CD4-positive, alpha-beta T cell (primary cell): ENCODE measurements at regions not wholly inside any gene's neighbourhood (a gene's known extent, or its start where the extent isn't known, plus 50 kb on each side); places are given as distances from the start of the nearest gene placed in this dataset.

Source experiments
- ATAC-seq: fragments of 200-7000 bp; cut with Tn5 transposase; one replicate; pipeline ENCODE4 v1.10.0; 2022; ENCODE audit warnings: mild to moderate bottlenecking; ENCODE audit not compliant: poor library complexity
- CTCF ChIA-PET: fragments of 350-600 bp; sonication (Branson Sonifier 250); formaldehyde crosslinking; loops from one replicate; lab custom pipeline; 2021; ENCODE audit warnings: antibody characterized with exemption, inconsistent platforms; lab: Charles Lee
- POLR2A ChIA-PET: fragments of 350-600 bp; sonication (Branson Sonifier 250); formaldehyde crosslinking; loops from one replicate; lab custom pipeline; 2021; ENCODE audit warnings: antibody characterized with exemption, inconsistent platforms; lab: Charles Lee
- DNase-seq, 14 experiments: peaks; one replicate each; pipeline ENCODE4 v3.0.0-alpha.2; 2013 to 2020; ENCODE audit warnings: mixed read lengths in 2 of 14
- H3K27ac ChIP-seq, 2 donors: one replicate each; pipeline versions ENCODE4 v1.5.1 to v1.7.0; 2013; ENCODE audit warnings: low read length in 2 of 2, low read depth in 1 of 2, mild to moderate bottlenecking in 1 of 2
- H3K27me3 ChIP-seq, 2 experiments: 1 replicate in 1 of 2; 2 replicates in 1 of 2; pipeline versions ENCODE4 v1.6.1 to v1.7.0; 2013; ENCODE audit warnings: low read length in 2 of 2, control low read depth in 1 of 2, mild to moderate bottlenecking in 1 of 2, moderate library complexity in 1 of 2; ENCODE audit not compliant: insufficient read depth in 2 of 2, control insufficient read depth in 1 of 2
- H3K36me3 ChIP-seq: one replicate; pipeline ENCODE4 v1.6.1; 2013; ENCODE audit warnings: low read length, control low read depth; ENCODE audit not compliant: insufficient read depth
- H3K4me1 ChIP-seq: one replicate; pipeline ENCODE4 v1.6.1; 2013; ENCODE audit warnings: low read length, control low read depth; ENCODE audit not compliant: insufficient read depth
- H3K4me3 ChIP-seq: one replicate; pipeline ENCODE4 v1.5.1; 2013; ENCODE audit warnings: mild to moderate bottlenecking, low read length, moderate library complexity
- H3K9me3 ChIP-seq, 2 experiments: 1 replicate in 1 of 2; 2 replicates in 1 of 2; pipeline versions ENCODE4 v1.6.1 to v1.7.0; 2013; ENCODE audit warnings: low read length in 2 of 2, mild to moderate bottlenecking in 2 of 2, control low read depth in 1 of 2, moderate library complexity in 1 of 2; ENCODE audit not compliant: control insufficient read depth in 1 of 2, insufficient read depth in 1 of 2
- H3K27ac Mint-ChIP-seq: one replicate; pipeline ENCODE4 v1.8.0; 2020; ENCODE audit warnings: mixed read lengths
- H3K27me3 Mint-ChIP-seq: one replicate; pipeline ENCODE4 v1.8.0; 2021; ENCODE audit warnings: mixed read lengths
- H3K36me3 Mint-ChIP-seq: one replicate; pipeline ENCODE4 v1.8.0; 2021; ENCODE audit warnings: low read depth, mixed read lengths
- H3K4me1 Mint-ChIP-seq: one replicate; pipeline ENCODE4 v1.8.0; 2021; ENCODE audit warnings: low read depth, mixed read lengths
- H3K4me3 Mint-ChIP-seq: one replicate; pipeline ENCODE4 v1.8.0; 2020; ENCODE audit warnings: mild to moderate bottlenecking, mixed read lengths
- H3K9me3 Mint-ChIP-seq: one replicate; pipeline ENCODE4 v1.8.0; 2020; ENCODE audit warnings: mixed read lengths
- intact Hi-C, 2 experiments: fragments of 100-400 bp; cut with DNase I in 1 of 2; cut with micrococcal nuclease in 1 of 2; formaldehyde crosslinking; loops; one replicate each; pipeline versions ENCODE4 v1.15.1 to v1.9.0; 2023 to 2025; cut with DNase I, micrococcal nuclease
- TF ChIP-seq, protein P1 (sequence below): fragments of 200-600 bp; IDR thresholded peaks from one replicate; pipeline ENCODE4 v1.8.0; 2022; ENCODE audit warnings: antibody characterized with exemption, mild to moderate bottlenecking

GRCh38 chr4:81648576-81649275, 177.0 kb upstream of the RASGEF1B start:
- Histone ChIP-seq H3K27me3 (no peaks in the 10 kb centered on the region), H3K9me3 (no peaks in the 10 kb centered on the region), H3K36me3 (no peaks in the 10 kb centered on the region), H3K4me1 (peaks cover 4% of the 10 kb centered on the region), H3K4me3 (no peak overlapping the region), H3K27ac (no peak overlapping the region)
- H3K4me3 Mint-ChIP-seq: peak overlapping the region; percentile 3
- H3K36me3 Mint-ChIP-seq: no peaks in the 10 kb centered on the region
- peak overlapping the region; percentile 5 for H3K27ac Mint-ChIP-seq
- CTCF ChIA-PET: interaction anchor here (0.8 to 1.5 kb wide), 2 partner anchors 10 to 181 kb away, joined by 3 to 4 read pairs; no protein-coding TSS in a partner anchor
- ATAC-seq (peak; percentile 96), DNase-seq (peak in 11 of 14 experiments; percentile 4 to 67 (median 24))
- TF ChIP-seq, protein P1, sequence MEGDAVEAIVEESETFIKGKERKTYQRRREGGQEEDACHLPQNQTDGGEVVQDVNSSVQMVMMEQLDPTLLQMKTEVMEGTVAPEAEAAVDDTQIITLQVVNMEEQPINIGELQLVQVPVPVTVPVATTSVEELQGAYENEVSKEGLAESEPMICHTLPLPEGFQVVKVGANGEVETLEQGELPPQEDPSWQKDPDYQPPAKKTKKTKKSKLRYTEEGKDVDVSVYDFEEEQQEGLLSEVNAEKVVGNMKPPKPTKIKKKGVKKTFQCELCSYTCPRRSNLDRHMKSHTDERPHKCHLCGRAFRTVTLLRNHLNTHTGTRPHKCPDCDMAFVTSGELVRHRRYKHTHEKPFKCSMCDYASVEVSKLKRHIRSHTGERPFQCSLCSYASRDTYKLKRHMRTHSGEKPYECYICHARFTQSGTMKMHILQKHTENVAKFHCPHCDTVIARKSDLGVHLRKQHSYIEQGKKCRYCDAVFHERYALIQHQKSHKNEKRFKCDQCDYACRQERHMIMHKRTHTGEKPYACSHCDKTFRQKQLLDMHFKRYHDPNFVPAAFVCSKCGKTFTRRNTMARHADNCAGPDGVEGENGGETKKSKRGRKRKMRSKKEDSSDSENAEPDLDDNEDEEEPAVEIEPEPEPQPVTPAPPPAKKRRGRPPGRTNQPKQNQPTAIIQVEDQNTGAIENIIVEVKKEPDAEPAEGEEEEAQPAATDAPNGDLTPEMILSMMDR: no peak
- intact Hi-C loops: loop anchor here in 1 of 2 experiments (5.0 to 10.0 kb wide), 2 partner anchors 156 to 174 kb away; partner anchors contain the start of gene RASGEF1B
- H3K4me1 Mint-ChIP-seq: peaks cover 55% of the 10 kb centered on the region
- H3K9me3 Mint-ChIP-seq: no peaks in the 10 kb centered on the region
- no peaks in the 10 kb centered on the region for H3K27me3 Mint-ChIP-seq
- POLR2A ChIA-PET: interaction anchor here (0.8 kb wide), 1 partner anchor 143 kb away, joined by 4 read pairs; no protein-coding TSS in a partner anchor

DNA sequence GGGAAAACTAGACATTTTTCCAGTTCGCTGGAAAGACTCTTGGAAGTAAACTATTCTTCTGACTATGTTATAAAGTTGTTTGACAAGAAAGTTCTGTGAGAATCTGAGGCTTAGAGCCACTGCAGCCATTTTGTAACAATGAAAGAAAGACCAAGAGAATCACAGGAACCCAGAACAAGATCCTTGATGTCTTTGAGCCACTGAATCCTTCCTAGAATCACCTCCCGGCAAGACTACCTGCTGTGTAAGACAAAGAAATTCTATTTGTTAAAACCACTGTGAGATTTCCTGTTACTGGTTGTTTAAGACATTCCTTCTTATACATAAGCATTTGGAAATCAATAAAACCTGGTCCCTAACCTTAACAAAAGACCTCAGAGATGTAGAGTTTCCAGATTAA, 175.7 kb upstream of the RASGEF1B start:
- Histone ChIP-seq H3K4me3 (no peak overlapping the region), H3K36me3 (no peaks in the 10 kb centered on the region), H3K27ac (no peak overlapping the region), H3K4me1 (peaks cover 4% of the 10 kb centered on the region), H3K9me3 (no peaks in the 10 kb centered on the region), H3K27me3 (no peaks in the 10 kb centered on the region)
- ChIA-PET CTCF (no interaction called here), POLR2A (no interaction called here)
- Mint-ChIP-seq H3K4me3 (no peak overlapping the region), H3K9me3 (no peaks in the 10 kb centered on the region), H3K36me3 (no peaks in the 10 kb centered on the region), H3K4me1 (peaks cover 45% of the 10 kb centered on the region), H3K27ac (no peak overlapping the region), H3K27me3 (no peaks in the 10 kb centered on the region)
- TF ChIP-seq, protein P1: no peak
- DNase-seq: no peak
- ATAC-seq: no peak
- intact Hi-C loops: loop anchor here in 1 of 2 experiments (5.0 to 10.0 kb wide), 2 partner anchors 155 to 173 kb away; partner anchors contain the start of gene RASGEF1B

GRCh38 chr4:81642543-81642942, 170.8 kb upstream of the RASGEF1B start:
- no peak overlapping the region for H3K4me3 Mint-ChIP-seq
- no peaks in the 10 kb centered on the region for H3K9me3 Mint-ChIP-seq
- no peaks in the 10 kb centered on the region for H3K27me3 Mint-ChIP-seq
- POLR2A ChIA-PET: no interaction called here
- no peaks in the 10 kb centered on the region for H3K4me1 Mint-ChIP-seq
- no peaks in the 10 kb centered on the region for H3K36me3 Mint-ChIP-seq
- H3K27ac Mint-ChIP-seq: no peak overlapping the region
- Histone ChIP-seq H3K4me3 (no peak overlapping the region), H3K27ac (no peak overlapping the region), H3K27me3 (no peaks in the 10 kb centered on the region), H3K9me3 (no peaks in the 10 kb centered on the region), H3K36me3 (no peaks in the 10 kb centered on the region), H3K4me1 (no peaks in the 10 kb centered on the region)
- no peak for DNase-seq
- CTCF ChIA-PET: no interaction called here
- intact Hi-C loops: loop anchor here in 1 of 2 experiments (10.0 kb wide), 1 partner anchor 168 kb away; the partner anchor contains the start of gene RASGEF1B
- ATAC-seq: no peak
- TF ChIP-seq, protein P1: no peak
